GM18505 (cell line): ENCODE measurements at regions not wholly inside any gene's neighbourhood (a gene's known extent, or its start where the extent isn't known, plus 50 kb on each side); places are given as distances from the start of the nearest gene placed in this dataset.
A peak's percentile ranks its signal among the peaks of the same experiment; 100 is the strongest.

ENCODE experiments used
- ATAC-seq: cut with Tn5 transposase; IDR thresholded peaks from one replicate; pipeline ENCODE4 v1.9.1; 2021; ENCODE audit not compliant: unreplicated experiment
- POLR2A ChIP-seq: IDR thresholded peaks from 4 replicates; pipeline ENCODE4 v1.6.1; 2011; ENCODE audit warnings: borderline replicate concordance; ENCODE audit not compliant: insufficient read depth, insufficient read length; ENCODE audit errors: extremely low read depth

GRCh38 chr1:87951852-87952251 lies 623.2 kb downstream of the LMO4 start:
- no peak for TF ChIP-seq POLR2A
- no peak for ATAC-seq

GRCh38 chr1:87953121-87953520 lies 624.4 kb downstream of the LMO4 start:
- no peak for ATAC-seq
- TF ChIP-seq POLR2A = no peak

GRCh38 chr1:87953732-87954344 lies 625.2 kb downstream of the LMO4 start:
- ATAC-seq = peak; percentile 93
- TF ChIP-seq POLR2A = no peak

- TF ChIP-seq POLR2A = no peak
- no peak for ATAC-seq
Measured at GRCh38 chr1:87955038-87955437, 626.4 kb downstream of the LMO4 start.

- no peak for ATAC-seq
- no peak for TF ChIP-seq POLR2A
Measured at GRCh38 chr1:87956072-87956471, 627.4 kb downstream of the LMO4 start.

- no peak for TF ChIP-seq POLR2A
- no peak for ATAC-seq
Measured at GRCh38 chr1:87956750-87957149, 628.1 kb downstream of the LMO4 start.

GRCh38 chr1:87957331-87957730 lies 628.7 kb downstream of the LMO4 start:
- ATAC-seq = no peak
- no peak for TF ChIP-seq POLR2A

- no peak for TF ChIP-seq POLR2A
- no peak for ATAC-seq
Measured at GRCh38 chr1:87958201-87958600, 629.5 kb downstream of the LMO4 start.

GRCh38 chr1:87958716-87959115 lies 630.0 kb downstream of the LMO4 start:
- no peak for ATAC-seq
- no peak for TF ChIP-seq POLR2A

GRCh38 chr1:87959236-87959635 lies 630.6 kb downstream of the LMO4 start:
- no peak for ATAC-seq
- no peak for TF ChIP-seq POLR2A

- no peak for TF ChIP-seq POLR2A
- ATAC-seq = no peak
Measured at GRCh38 chr1:87961992-87962391, 633.3 kb downstream of the LMO4 start.

- ATAC-seq = no peak
- TF ChIP-seq POLR2A = no peak
Measured at GRCh38 chr1:87963556-87963955, 634.9 kb downstream of the LMO4 start.

- no peak for ATAC-seq
- TF ChIP-seq POLR2A = no peak
Measured at GRCh38 chr1:87965193-87965592, 636.5 kb downstream of the LMO4 start.

- no peak for ATAC-seq
- no peak for TF ChIP-seq POLR2A
Measured at GRCh38 chr1:87968197-87968955, 639.7 kb downstream of the LMO4 start.
